H9 (cell line): ENCODE measurements at regions not wholly inside any gene's neighbourhood (a gene's known extent, or its start where the extent isn't known, plus 50 kb on each side); places are given as distances from the start of the nearest gene placed in this dataset.

Source experiments
- DNase-seq: peaks from one replicate; pipeline ENCODE4 v3.0.0-alpha.2; 2017
- H2AFZ ChIP-seq: one replicate; pipeline ENCODE4 v1.6.1; 2013; ENCODE audit warnings: mild to moderate bottlenecking, low read length, control low read depth, moderate library complexity
- H2AK5ac ChIP-seq: 2 replicates; pipeline ENCODE4 v1.6.1; 2013; ENCODE audit warnings: low read length, control low read depth, mixed read lengths; ENCODE audit not compliant: insufficient read length
- H2BK120ac ChIP-seq: one replicate; pipeline ENCODE4 v1.6.1; 2013; ENCODE audit warnings: low read depth, mild to moderate bottlenecking, low read length, control low read depth, inconsistent platforms; ENCODE audit not compliant: poor library complexity, severe bottlenecking
- H2BK12ac ChIP-seq: 2 replicates; pipeline ENCODE4 v1.6.1; 2013; ENCODE audit warnings: low read length, control low read depth, mixed read lengths, low read depth; ENCODE audit not compliant: insufficient read length
- H2BK15ac ChIP-seq: 2 replicates; pipeline ENCODE4 v1.6.1; 2013; ENCODE audit warnings: low read depth, low read length, control low read depth
- H2BK20ac ChIP-seq: one replicate; pipeline ENCODE4 v1.6.1; 2013; ENCODE audit warnings: low read depth, mild to moderate bottlenecking, low read length, control low read depth, inconsistent platforms; ENCODE audit not compliant: poor library complexity, severe bottlenecking
- H2BK5ac ChIP-seq: 2 replicates; pipeline ENCODE4 v1.6.1; 2013; ENCODE audit warnings: low read length, control low read depth, mixed read lengths; ENCODE audit not compliant: insufficient read length
- H3K14ac ChIP-seq: 2 replicates; pipeline ENCODE4 v1.6.1; 2013; ENCODE audit warnings: low read length, control low read depth; ENCODE audit not compliant: insufficient read depth
- H3K18ac ChIP-seq: 2 replicates; pipeline ENCODE4 v1.6.1; 2013; ENCODE audit warnings: low read depth, mild to moderate bottlenecking, mixed read lengths, low read length, control low read depth; ENCODE audit not compliant: insufficient read length
- H3K23ac ChIP-seq: 2 replicates; pipeline ENCODE4 v1.6.1; 2013; ENCODE audit warnings: low read length, control low read depth, mixed read lengths, low read depth; ENCODE audit not compliant: insufficient read length
- H3K23me2 ChIP-seq: 2 replicates; pipeline ENCODE4 v1.6.1; 2013; ENCODE audit warnings: low read depth, mild to moderate bottlenecking, mixed read lengths, low read length, control low read depth; ENCODE audit not compliant: insufficient read length, poor library complexity, severe bottlenecking
- H3K27ac ChIP-seq: 2 replicates; pipeline ENCODE4 v1.5.1; 2013; ENCODE audit warnings: low read length, control low read depth, mixed read lengths, low read depth; ENCODE audit not compliant: insufficient read length
- H3K27me3 ChIP-seq: 2 replicates; pipeline ENCODE4 v1.6.1; 2013; ENCODE audit warnings: low read length, control low read depth, inconsistent platforms; ENCODE audit not compliant: insufficient read depth
- H3K4ac ChIP-seq: 2 replicates; pipeline ENCODE4 v1.6.1; 2013; ENCODE audit warnings: low read depth, mild to moderate bottlenecking, control low read depth, inconsistent platforms, low read length, moderate library complexity
- H3K4me1 ChIP-seq: 2 replicates; pipeline ENCODE4 v1.6.1; 2013; ENCODE audit warnings: low read length, control low read depth, inconsistent platforms; ENCODE audit not compliant: insufficient read depth
- H3K4me2 ChIP-seq: 2 replicates; pipeline ENCODE4 v1.6.1; 2013; ENCODE audit warnings: low read length, control low read depth, mixed read lengths; ENCODE audit not compliant: insufficient read length, insufficient read depth
- H3K56ac ChIP-seq: 2 replicates; pipeline ENCODE4 v1.6.1; 2013; ENCODE audit warnings: low read depth, mild to moderate bottlenecking, mixed read lengths, low read length, control low read depth; ENCODE audit not compliant: insufficient read length
- H3K79me1 ChIP-seq: 2 replicates; pipeline ENCODE4 v1.6.1; 2013; ENCODE audit warnings: low read depth, mild to moderate bottlenecking, moderate library complexity, low read length, control low read depth, inconsistent platforms; ENCODE audit not compliant: insufficient read depth, poor library complexity, severe bottlenecking
- H3K79me2 ChIP-seq: 2 replicates; pipeline ENCODE4 v1.6.1; 2013; ENCODE audit warnings: low read length, control low read depth, inconsistent platforms; ENCODE audit not compliant: insufficient read depth
- H3K9ac ChIP-seq: 2 replicates; pipeline ENCODE4 v1.6.1; 2013; ENCODE audit warnings: low read length, control low read depth, mixed read lengths; ENCODE audit not compliant: insufficient read length; ENCODE audit errors: extremely low read depth
- H3K9me3 ChIP-seq: one replicate; pipeline ENCODE4 v1.6.1; 2013; ENCODE audit warnings: low read depth, low read length, inconsistent platforms; ENCODE audit not compliant: control insufficient read depth
- H3T11ph ChIP-seq: one replicate; pipeline ENCODE4 v1.6.1; 2013; ENCODE audit warnings: mild to moderate bottlenecking, low read length, control low read depth, inconsistent platforms
- H4K20me1 ChIP-seq: one replicate; pipeline ENCODE4 v1.6.1; 2013; ENCODE audit not compliant: control insufficient read depth, insufficient read length, insufficient read depth
- H4K5ac ChIP-seq: 2 replicates; pipeline ENCODE4 v1.6.1; 2013; ENCODE audit warnings: low read depth, mild to moderate bottlenecking, mixed read lengths, low read length, control low read depth; ENCODE audit not compliant: insufficient read length
- H4K8ac ChIP-seq: replicated peaks from 2 replicates; pipeline ENCODE4 v1.6.1; 2013; ENCODE audit warnings: low read length, control low read depth, mixed read lengths, low read depth; ENCODE audit not compliant: insufficient read length
- H4K91ac ChIP-seq: 2 replicates; pipeline ENCODE4 v1.6.1; 2013; ENCODE audit warnings: low read depth, mild to moderate bottlenecking, moderate library complexity, mixed read lengths, low read length, control low read depth; ENCODE audit not compliant: insufficient read length
- H3K27ac Mint-ChIP-seq, 3 experiments: 2 replicates in 2 of 3; 3 replicates in 1 of 3; pipeline ENCODE4 v1.8.0; 2020 to 2021; ENCODE audit warnings: mixed read lengths in 3 of 3, mild to moderate bottlenecking in 1 of 3, moderate library complexity in 1 of 3
- H3K27me3 Mint-ChIP-seq: 2 replicates; pipeline ENCODE4 v1.8.0; 2021; ENCODE audit warnings: low read depth, mild to moderate bottlenecking, moderate library complexity, mixed read lengths
- H3K36me3 Mint-ChIP-seq, 3 experiments: 2 replicates in 2 of 3; 3 replicates in 1 of 3; pipeline ENCODE4 v1.8.0; 2020 to 2021; ENCODE audit warnings: low read depth in 3 of 3, mixed read lengths in 3 of 3; ENCODE audit not compliant: insufficient read depth in 1 of 3
- H3K4me1 Mint-ChIP-seq, 2 experiments: 2 replicates each; pipeline ENCODE4 v1.8.0; 2020; ENCODE audit warnings: mixed read lengths in 2 of 2
- H3K4me3 Mint-ChIP-seq, 2 experiments: 2 replicates in 1 of 2; 3 replicates in 1 of 2; pipeline ENCODE4 v1.8.0; 2020 to 2021; ENCODE audit warnings: mild to moderate bottlenecking in 2 of 2, mixed read lengths in 2 of 2, moderate library complexity in 1 of 2
- H3K9me3 Mint-ChIP-seq, 2 experiments: 2 replicates in 1 of 2; 3 replicates in 1 of 2; pipeline ENCODE4 v1.8.0; 2020; ENCODE audit warnings: mild to moderate bottlenecking in 2 of 2, mixed read lengths in 2 of 2, moderate library complexity in 1 of 2
- WGBS: extraction: QIAGEN DNeasy Blood & Tissue Kit; methylation state at CpG from one replicate; pipeline ENCODE4 v1.1.7; 2013; ENCODE audit warnings: missing lambda C conversion rate, low lambda C conversion rate, mixed read lengths; ENCODE audit not compliant: insufficient read length; ENCODE audit errors: extremely low coverage; 5-methylcytosine and 5-hydroxymethylcytosine counted together
- TF ChIP-seq, protein P1 (sequence below): fragments of 200-600 bp; sonication (generic); conservative IDR thresholded peaks from 3 replicates; pipeline ENCODE4 v1.8.0; 2021; ENCODE audit warnings: antibody characterized with exemption, mild to moderate bottlenecking

DNA sequence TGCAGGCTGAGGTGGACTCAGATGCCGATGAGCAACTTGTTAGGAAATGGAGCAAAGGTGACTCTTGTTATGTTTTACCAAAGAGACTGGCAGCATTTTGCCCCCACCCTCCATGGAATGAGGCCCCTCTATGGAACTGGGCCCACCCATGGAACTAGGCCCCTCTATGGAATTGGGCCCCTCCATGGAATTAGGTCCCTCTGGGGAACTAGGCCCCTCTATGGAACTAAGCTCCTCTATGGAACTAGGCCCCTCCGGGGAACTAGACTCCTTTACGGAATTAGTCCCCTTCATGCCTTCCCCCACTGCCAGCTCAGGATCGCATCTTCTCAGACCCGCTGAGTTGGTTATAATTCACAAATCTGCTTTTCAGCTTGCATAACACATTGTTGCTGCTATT is 144.9 kb downstream of the THBS2 start:
- Histone ChIP-seq H2BK15ac (no peak overlapping the region), H3K4me1 (no peaks in the 10 kb centered on the region), H3K27ac (no peak overlapping the region), H4K5ac (no peak overlapping the region), H3K9me3 (no peaks in the 10 kb centered on the region), H3K23me2 (no peaks in the 10 kb centered on the region), H3K27me3 (no peaks in the 10 kb centered on the region), H2BK120ac (no peak overlapping the region), H3K9ac (no peak overlapping the region), H3K14ac (no peak overlapping the region), H2AFZ (no peak overlapping the region), H3K79me2 (no peaks in the 10 kb centered on the region), H3K23ac (no peak overlapping the region), H2BK12ac (no peak overlapping the region), H2AK5ac (no peak overlapping the region), H2BK5ac (no peak overlapping the region), H2BK20ac (no peak overlapping the region), H3K4ac (no peak overlapping the region), H4K8ac (no peak overlapping the region), H3K18ac (no peak overlapping the region), H3K79me1 (no peaks in the 10 kb centered on the region), H4K91ac (no peak overlapping the region), H3K4me2 (no peak overlapping the region), H3T11ph (no peak overlapping the region), H4K20me1 (no peaks in the 10 kb centered on the region), H3K56ac (no peak overlapping the region)
- Mint-ChIP-seq H3K36me3 (peaks cover 12 to 33% (median 13%) of the 10 kb centered on the region in 3 experiments), H3K4me1 (peaks cover 21 to 31% of the 10 kb centered on the region in 2 experiments), H3K27ac (no peak overlapping the region), H3K27me3 (peaks cover 9% of the 10 kb centered on the region), H3K9me3 (peaks cover 32 to 38% of the 10 kb centered on the region in 2 experiments), H3K4me3 (no peak overlapping the region)
- no CpG with 5 or more reads among the region's 5 CpGs for WGBS
- no peak for DNase-seq
- TF ChIP-seq, protein P1, sequence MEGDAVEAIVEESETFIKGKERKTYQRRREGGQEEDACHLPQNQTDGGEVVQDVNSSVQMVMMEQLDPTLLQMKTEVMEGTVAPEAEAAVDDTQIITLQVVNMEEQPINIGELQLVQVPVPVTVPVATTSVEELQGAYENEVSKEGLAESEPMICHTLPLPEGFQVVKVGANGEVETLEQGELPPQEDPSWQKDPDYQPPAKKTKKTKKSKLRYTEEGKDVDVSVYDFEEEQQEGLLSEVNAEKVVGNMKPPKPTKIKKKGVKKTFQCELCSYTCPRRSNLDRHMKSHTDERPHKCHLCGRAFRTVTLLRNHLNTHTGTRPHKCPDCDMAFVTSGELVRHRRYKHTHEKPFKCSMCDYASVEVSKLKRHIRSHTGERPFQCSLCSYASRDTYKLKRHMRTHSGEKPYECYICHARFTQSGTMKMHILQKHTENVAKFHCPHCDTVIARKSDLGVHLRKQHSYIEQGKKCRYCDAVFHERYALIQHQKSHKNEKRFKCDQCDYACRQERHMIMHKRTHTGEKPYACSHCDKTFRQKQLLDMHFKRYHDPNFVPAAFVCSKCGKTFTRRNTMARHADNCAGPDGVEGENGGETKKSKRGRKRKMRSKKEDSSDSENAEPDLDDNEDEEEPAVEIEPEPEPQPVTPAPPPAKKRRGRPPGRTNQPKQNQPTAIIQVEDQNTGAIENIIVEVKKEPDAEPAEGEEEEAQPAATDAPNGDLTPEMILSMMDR, result no peak
